ENCODE measurements at regions not wholly inside any gene's neighbourhood (a gene's known extent, or its start where the extent isn't known, plus 50 kb on each side); places are given as distances from the start of the nearest gene placed in this dataset.

- Histone ChIP-seq H3K27ac (ENCODE audit: low read depth, low read length) (no peak overlapping the region), H3K9ac (ENCODE audit: low read length) (no peak overlapping the region), H2AFZ (ENCODE audit: low read depth, low read length, poor library complexity, severe bottlenecking) (no peak overlapping the region), H3K27me3 (ENCODE audit: insufficient read depth, low read length) (no peaks in the 10 kb centered on the region), H3K9me3 (ENCODE audit: control insufficient read depth in 1 of 2, insufficient read depth in 1 of 2, low read depth in 1 of 2, low read length in 2 of 2) (0 out of 4 replicates have a peak, but pooled peaks cover 0 to 3% of the 10 kb centered on the region in 2 experiments), H4K20me1 (ENCODE audit: insufficient read depth) (no peaks in the 10 kb centered on the region), H3K4me1 (ENCODE audit: control insufficient read depth in 1 of 2, insufficient read depth in 2 of 2, low read length in 2 of 2) (no peaks in the 10 kb centered on the region), H3K9me2 (ENCODE audit: insufficient read depth) (no peaks in the 10 kb centered on the region), H3K4me3 (replicated peaks in 1 of 2; ENCODE audit: low read depth in 1 of 2, low read length in 2 of 2) (no peak overlapping the region), H3K79me2 (ENCODE audit: insufficient read depth, low read length) (no peaks in the 10 kb centered on the region), H3K36me3 (ENCODE audit: control insufficient read depth in 1 of 2, insufficient read depth in 2 of 2, low read length in 2 of 2) (no peaks in the 10 kb centered on the region), H3K4me2 (ENCODE audit: low read length) (no peak overlapping the region)
- RAD21 ChIA-PET (ENCODE audit: low non-redundant PET in 1 of 2, low total read pairs in 2 of 2, uncharacterized antibody in 2 of 2, unreplicated experiment in 2 of 2): no interaction called here
- CTCF ChIA-PET: no interaction called here
- ATAC-seq (no peak), DNase-seq (ENCODE audit: low read depth, low spot score) (no peak)
- intact Hi-C loops (cut with micrococcal nuclease): no loop called here
- POLR2A ChIA-PET: no interaction called here
- TF ChIP-seq JUND (IDR thresholded peaks at IDR 0.05): no peak
- TF ChIP-seq CTCF (IDR thresholded peaks at IDR 0.05 in 2 of 3, conservative IDR thresholded peaks at IDR 0.05 in 1 of 3; ENCODE audit: borderline replicate concordance in 1 of 3, insufficient read depth in 1 of 3, low read depth in 2 of 3, low read length in 2 of 3): no peak
- no peak for TF ChIP-seq SRF (IDR thresholded peaks at IDR 0.05; ENCODE audit: low read depth)
- TF ChIP-seq EZH2phosphoT487 (IDR thresholded peaks at IDR 0.05; ENCODE audit: borderline replicate concordance): no peak
- TF ChIP-seq ZBTB33 (IDR thresholded peaks at IDR 0.05; ENCODE audit: extremely low read depth, insufficient replicate concordance, low read length): no peak
- no peak for TF ChIP-seq SIN3A (IDR thresholded peaks at IDR 0.05; ENCODE audit: low read depth)
- TF ChIP-seq POLR2A (IDR thresholded peaks at IDR 0.05; ENCODE audit: borderline replicate concordance, extremely low read depth, insufficient read depth, insufficient read length): no peak
- no peak for TF ChIP-seq ZFX (IDR thresholded peaks at IDR 0.05)
- TF ChIP-seq TCF7L2 (IDR thresholded peaks at IDR 0.05; ENCODE audit: borderline replicate concordance, extremely low read depth, insufficient read depth, insufficient read length): no peak
- TF ChIP-seq, protein P1, sequence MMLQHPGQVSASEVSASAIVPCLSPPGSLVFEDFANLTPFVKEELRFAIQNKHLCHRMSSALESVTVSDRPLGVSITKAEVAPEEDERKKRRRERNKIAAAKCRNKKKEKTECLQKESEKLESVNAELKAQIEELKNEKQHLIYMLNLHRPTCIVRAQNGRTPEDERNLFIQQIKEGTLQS (IDR thresholded peaks at IDR 0.05): no peak
- TF ChIP-seq FOSL1 (IDR thresholded peaks at IDR 0.05; ENCODE audit: low read depth): no peak
- no peak for TF ChIP-seq RAD21 (IDR thresholded peaks at IDR 0.05; ENCODE audit: low read depth)
- TF ChIP-seq EZH2 (IDR thresholded peaks at IDR 0.05): no peak
- no peak for TF ChIP-seq POLR2AphosphoS5 (IDR thresholded peaks at IDR 0.05; ENCODE audit: low read depth, low read length)
- no peak for TF ChIP-seq SP1 (IDR thresholded peaks at IDR 0.05; ENCODE audit: low read depth)
- no TSS peak for BruUV-seq (replicated peaks)
These were observed 145.3 kb upstream of the ATP5MC3 start for GRCh38 chr2:175326801-175327200.
